ENCODE measurements at regions not wholly inside any gene's neighbourhood (a gene's known extent, or its start where the extent isn't known, plus 50 kb on each side); places are given as distances from the start of the nearest gene placed in this dataset.
"Not testable (repeated sequence)": the region's sequence is repeated elsewhere in the genome, so short reads cannot be mapped to it uniquely, and the experiment has no call there.

- no peak for DNase-seq
Measured at GRCh38 chr14:43729143-43729542, 777.9 kb downstream of the FSCB start.

- DNase-seq, result no peak
Measured at GRCh38 chr14:43706900-43707299, 800.2 kb downstream of the FSCB start.

GRCh38 chr14:43698561-43699284, 808.4 kb downstream of the FSCB start:
- DNase-seq, result not testable (repeated sequence)

- DNase-seq, result no peak
Measured at GRCh38 chr14:43697003-43697402, 810.1 kb downstream of the FSCB start.

- DNase-seq, result no peak
Measured at GRCh38 chr14:43692706-43693105, 814.4 kb downstream of the FSCB start.

- no peak for DNase-seq
Measured at GRCh38 chr14:43687921-43688320, 819.2 kb downstream of the FSCB start.

GRCh38 chr14:43677581-43677980, 829.5 kb downstream of the FSCB start:
- DNase-seq, result no peak

GRCh38 chr14:43674273-43674672, 832.8 kb downstream of the FSCB start:
- DNase-seq, result no peak

- DNase-seq, result no peak
Measured at GRCh38 chr14:43671716-43672485, 835.2 kb downstream of the FSCB start.

- no peak for DNase-seq
Measured at GRCh38 chr14:43669355-43669754, 837.7 kb downstream of the FSCB start.

- DNase-seq, result no peak
Measured at GRCh38 chr14:43665570-43666267, 841.4 kb downstream of the FSCB start.

GRCh38 chr14:43655194-43655593, 851.9 kb downstream of the FSCB start:
- DNase-seq, result not testable (repeated sequence)

GRCh38 chr14:43651896-43652295, 855.2 kb downstream of the FSCB start:
- DNase-seq, result no peak

- DNase-seq, result no peak
Measured at GRCh38 chr14:43651185-43651787, 855.8 kb downstream of the FSCB start.

- DNase-seq, result no peak
Measured at GRCh38 chr14:43649508-43649907, 857.6 kb downstream of the FSCB start.

GRCh38 chr14:43647302-43647701, 859.8 kb downstream of the FSCB start:
- DNase-seq, result no peak

- DNase-seq, result no peak
Measured at GRCh38 chr14:43640718-43641267, 866.3 kb downstream of the FSCB start.

GRCh38 chr14:43625294-43625693, 881.8 kb downstream of the FSCB start:
- DNase-seq, result no peak

- no peak for DNase-seq
Measured at GRCh38 chr14:43621282-43621681, 885.8 kb downstream of the FSCB start.

- no peak for DNase-seq
Measured at GRCh38 chr14:43595096-43595772, 911.8 kb downstream of the FSCB start.

- DNase-seq, result no peak
Measured at GRCh38 chr14:43591776-43592175, 915.3 kb downstream of the FSCB start.
